Peyer's patch (tissue), 4 donors: ENCODE measurements at regions not wholly inside any gene's neighbourhood (a gene's known extent, or its start where the extent isn't known, plus 50 kb on each side); places are given as distances from the start of the nearest gene placed in this dataset.
A peak's percentile ranks its signal among the peaks of the same experiment; 100 is the strongest.
"Not testable (repeated sequence)": the region's sequence is repeated elsewhere in the genome, so short reads cannot be mapped to it uniquely, and the experiment has no call there.

Experiments used
- DNase-seq, 3 donors: peaks; one replicate each; pipeline ENCODE4 v3.0.0-alpha.2; 2017 to 2019
- H3K27ac ChIP-seq, 4 donors: fragments of 200-600 bp; sonication (generic); one replicate each; pipeline ENCODE4 v1.5.1; 2016 to 2019
- H3K27me3 ChIP-seq, 2 donors: fragments of 200-600 bp; sonication (generic); one replicate each; pipeline ENCODE4 v1.5.1; 2019
- H3K36me3 ChIP-seq, 3 donors: fragments of 200-600 bp; sonication (generic); one replicate each; pipeline ENCODE4 v1.5.1; 2016 to 2019
- H3K4me1 ChIP-seq, 4 donors: fragments of 200-600 bp; sonication (generic); one replicate each; pipeline ENCODE4 v1.5.1; 2016 to 2019
- H3K4me3 ChIP-seq, 4 donors: fragments of 200-600 bp; sonication (generic); 1 replicate in 3 of 4; 2 replicates in 1 of 4; pipeline ENCODE4 v1.5.1; 2016 to 2019; ENCODE audit warnings: mild to moderate bottlenecking in 1 of 4
- H3K9me3 ChIP-seq, 4 donors: fragments of 200-600 bp; sonication (generic); one replicate each; pipeline ENCODE4 v1.5.1; 2016 to 2019; ENCODE audit warnings: mild to moderate bottlenecking in 1 of 4
- CTCF ChIP-seq, 6 experiments: fragments of 450-650 bp in 4 of 6; fragments of 200-600 bp in 2 of 6; sonication (generic) in 1 of 6; IDR thresholded peaks; one replicate each; pipeline ENCODE4 v1.5.1; 2017 to 2019; ENCODE audit warnings: antibody characterized with exemption in 6 of 6, mild to moderate bottlenecking in 3 of 6, moderate library complexity in 1 of 6
- POLR2A ChIP-seq, 2 donors: fragments of 450-650 bp; IDR thresholded peaks; one replicate each; pipeline ENCODE4 v1.5.1; 2017; ENCODE audit warnings: antibody characterized with exemption in 2 of 2, mild to moderate bottlenecking in 2 of 2, moderate library complexity in 2 of 2

GRCh38 chr1:59202455-59202854 lies 94.4 kb upstream of the FGGY start:
- no peaks in the 10 kb centered on the region for H3K9me3 ChIP-seq
- H3K4me1 ChIP-seq, result peaks cover 0 to 17% (median 0%) of the 10 kb centered on the region in 4 donors
- TF ChIP-seq POLR2A (IDR thresholded peaks at IDR 0.05), result no peak
- no peak for TF ChIP-seq CTCF (IDR thresholded peaks at IDR 0.05)
- H3K27me3 ChIP-seq, result no peaks in the 10 kb centered on the region
- no peak overlapping the region for H3K4me3 ChIP-seq
- H3K27ac ChIP-seq, result no peak overlapping the region
- no peaks in the 10 kb centered on the region for H3K36me3 ChIP-seq
- no peak for DNase-seq

- Histone ChIP-seq H3K4me3 (no peak overlapping the region), H3K9me3 (no peaks in the 10 kb centered on the region), H3K36me3 (no peaks in the 10 kb centered on the region), H3K27ac (peak overlapping the region in 1 of 4 donors; percentile 38), H3K27me3 (no peaks in the 10 kb centered on the region), H3K4me1 (peaks cover 0 to 10% (median 0%) of the 10 kb centered on the region in 4 donors)
- TF ChIP-seq CTCF (IDR thresholded peaks at IDR 0.05) (no peak), POLR2A (IDR thresholded peaks at IDR 0.05) (no peak)
- DNase-seq, result no peak
Observed at GRCh38 chr1:59204001-59204400, 92.9 kb upstream of the FGGY start.

DNA sequence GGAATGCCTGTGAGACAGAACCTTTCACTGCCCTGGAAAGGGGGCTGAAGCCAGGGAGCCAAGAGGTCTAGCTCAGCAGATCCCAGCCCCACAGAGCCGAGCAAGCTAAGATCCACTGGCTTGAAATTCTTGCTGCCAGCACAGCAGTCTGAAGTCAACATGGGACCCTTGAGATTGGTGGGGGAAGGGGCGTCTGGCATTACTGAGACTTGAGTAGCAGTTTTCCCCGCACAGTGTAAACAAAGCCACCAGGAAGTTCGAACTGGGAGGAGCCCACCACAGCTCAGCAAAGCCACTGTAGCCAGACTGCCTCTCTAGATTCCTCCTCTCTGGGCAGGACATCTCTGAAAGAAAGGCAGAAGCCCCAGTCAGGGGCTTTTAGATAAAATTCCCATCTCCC lies 90.3 kb upstream of the FGGY start:
- H3K4me1 ChIP-seq, H3K4me3 ChIP-seq, DNase-seq, H3K27me3 ChIP-seq, H3K27ac ChIP-seq, H3K9me3 ChIP-seq, H3K36me3 ChIP-seq: not testable (repeated sequence)

GRCh38 chr1:59210430-59210829 lies 86.5 kb upstream of the FGGY start:
- H3K4me3 ChIP-seq, H3K9me3 ChIP-seq, DNase-seq, H3K27me3 ChIP-seq, H3K4me1 ChIP-seq, H3K27ac ChIP-seq, H3K36me3 ChIP-seq: not testable (repeated sequence)

- DNase-seq, result no peak
- Histone ChIP-seq H3K27ac (no peak overlapping the region), H3K4me3 (no peak overlapping the region), H3K4me1 (no peaks in the 10 kb centered on the region), H3K27me3 (no peaks in the 10 kb centered on the region), H3K9me3 (no peaks in the 10 kb centered on the region), H3K36me3 (no peaks in the 10 kb centered on the region)
- no peak for TF ChIP-seq CTCF (IDR thresholded peaks at IDR 0.05)
- no peak for TF ChIP-seq POLR2A (IDR thresholded peaks at IDR 0.05)
Observed at GRCh38 chr1:59212706-59213105, 84.2 kb upstream of the FGGY start.

GRCh38 chr1:59214248-59215208 lies 82.4 kb upstream of the FGGY start:
- Histone ChIP-seq H3K27ac (peak overlapping the region in 1 of 4 donors; percentile 31), H3K4me1 (no peaks in the 10 kb centered on the region), H3K27me3 (no peaks in the 10 kb centered on the region), H3K9me3 (no peaks in the 10 kb centered on the region), H3K4me3 (no peak overlapping the region), H3K36me3 (no peaks in the 10 kb centered on the region)
- DNase-seq, result no peak
- TF ChIP-seq CTCF (IDR thresholded peaks at IDR 0.05) (no peak), POLR2A (IDR thresholded peaks at IDR 0.05) (no peak)
